ENCODE measurements at regions not wholly inside any gene's neighbourhood (a gene's known extent, or its start where the extent isn't known, plus 50 kb on each side); places are given as distances from the start of the nearest gene placed in this dataset.
A peak's percentile ranks its signal among the peaks of the same experiment; 100 is the strongest.

- TF ChIP-seq ZFX (IDR thresholded peaks at IDR 0.05), result no peak
- no peak for TF ChIP-seq CTCF (conservative IDR thresholded peaks at IDR 0.05)
- peak overlapping the region; percentile 2; the same call in 1 of the 2 replicates for H3K27ac ChIP-seq
These were observed 291.2 kb upstream of the SLC14A2 start for GRCh38 chr18:45324101-45324494.

DNA sequence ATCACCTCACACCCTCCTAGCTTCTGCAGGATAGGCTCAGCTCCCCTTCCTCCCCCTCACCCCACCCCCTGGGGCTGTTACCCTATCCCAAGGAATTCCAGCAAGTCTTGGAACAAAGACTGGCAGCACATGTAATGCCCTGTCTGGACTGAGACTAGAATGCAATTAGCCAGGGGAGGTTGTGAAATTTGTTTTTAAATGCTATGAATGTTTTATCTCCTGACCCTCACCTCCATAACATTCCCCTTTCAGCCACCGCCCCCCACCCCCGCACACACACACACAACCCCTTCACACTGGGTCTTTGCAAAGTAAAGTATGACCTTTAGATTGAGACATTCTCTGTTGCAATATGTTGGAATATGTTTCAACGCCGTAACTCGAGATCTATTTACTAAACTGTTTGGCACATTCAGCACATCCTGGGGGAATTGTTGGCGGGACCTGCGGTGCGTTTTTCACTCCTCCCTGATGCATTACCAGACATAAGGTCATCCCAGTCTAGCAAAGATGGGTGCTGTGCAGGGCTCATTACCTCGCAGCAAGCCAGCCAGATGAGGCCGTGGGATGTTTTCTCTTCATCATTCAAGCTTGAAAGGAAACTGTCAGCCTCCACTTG, 290.7 kb upstream of the SLC14A2 start:
- no peak for TF ChIP-seq CTCF (conservative IDR thresholded peaks at IDR 0.05)
- no peak for TF ChIP-seq ZFX (IDR thresholded peaks at IDR 0.05)
- H3K27ac ChIP-seq, result peak overlapping the region; percentile 2; the same call in 1 of the 2 replicates

GRCh38 chr18:45325778-45326177, 289.5 kb upstream of the SLC14A2 start:
- no peak overlapping the region for H3K27ac ChIP-seq
- TF ChIP-seq CTCF (conservative IDR thresholded peaks at IDR 0.05) (no peak), ZFX (IDR thresholded peaks at IDR 0.05) (no peak)

- no peak overlapping the region for H3K27ac ChIP-seq
- TF ChIP-seq ZFX (IDR thresholded peaks at IDR 0.05) (no peak), CTCF (conservative IDR thresholded peaks at IDR 0.05) (no peak)
These were observed 288.8 kb upstream of the SLC14A2 start for GRCh38 chr18:45326505-45326904.

GRCh38 chr18:45328296-45328695, 287.0 kb upstream of the SLC14A2 start:
- TF ChIP-seq CTCF (conservative IDR thresholded peaks at IDR 0.05) (no peak), ZFX (IDR thresholded peaks at IDR 0.05) (no peak)
- H3K27ac ChIP-seq, result no peak overlapping the region

GRCh38 chr18:45328811-45329210, 286.5 kb upstream of the SLC14A2 start:
- TF ChIP-seq CTCF (conservative IDR thresholded peaks at IDR 0.05) (no peak), ZFX (IDR thresholded peaks at IDR 0.05) (no peak)
- no peak overlapping the region for H3K27ac ChIP-seq

DNA sequence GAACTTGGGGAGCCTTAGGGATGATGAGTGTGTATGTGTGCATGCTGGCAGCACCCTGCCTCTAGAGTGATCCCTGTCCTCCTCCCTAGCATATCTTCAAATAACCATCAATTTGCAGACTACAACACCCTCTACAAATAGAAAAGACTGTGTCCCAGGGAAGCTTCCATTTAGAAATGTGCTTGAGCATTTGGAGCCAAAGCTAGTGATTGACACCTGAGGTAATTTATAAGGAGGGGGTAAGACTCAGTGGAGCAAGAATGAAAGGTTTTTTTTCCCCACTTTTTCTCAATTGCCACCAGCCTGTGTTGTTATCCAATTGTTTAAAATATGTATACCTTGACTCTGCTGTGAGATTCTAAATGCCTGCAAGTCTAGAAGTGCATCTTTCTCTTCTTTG, 286.0 kb upstream of the SLC14A2 start:
- H3K27ac ChIP-seq, result no peak overlapping the region
- TF ChIP-seq CTCF (conservative IDR thresholded peaks at IDR 0.05) (no peak), ZFX (IDR thresholded peaks at IDR 0.05) (no peak)

Data from C4-2B (cell line).